ENCODE measurements at regions not wholly inside any gene's neighbourhood (a gene's known extent, or its start where the extent isn't known, plus 50 kb on each side); places are given as distances from the start of the nearest gene placed in this dataset.

GRCh38 chr4:156663663-156664062 lies 307.9 kb downstream of the PDGFC start:
- H3K4me3 ChIP-seq = no peak overlapping the region
- WGBS, 2 donors = 59 to 64% methylated on average over 1 of the region's 1 CpG
- intact Hi-C loops (cut with DNase I) = no loop called here
- no peak overlapping the region for H3K27ac ChIP-seq
- no peaks in the 10 kb centered on the region for H3K27me3 ChIP-seq
- DNase-seq = no peak
- TF ChIP-seq CTCF (IDR thresholded peaks at IDR 0.05) (no peak), EP300 (IDR thresholded peaks at IDR 0.05) (no peak), POLR2AphosphoS5 (IDR thresholded peaks at IDR 0.05) (no peak), POLR2A (IDR thresholded peaks at IDR 0.05) (no peak)
- no peaks in the 10 kb centered on the region for H3K9me3 ChIP-seq
- peaks cover 0 to 5% (median 0%) of the 10 kb centered on the region in 4 donors for H3K4me1 ChIP-seq
- no peaks in the 10 kb centered on the region for H3K36me3 ChIP-seq

- Histone ChIP-seq H3K9me3 (no peaks in the 10 kb centered on the region), H3K27me3 (no peaks in the 10 kb centered on the region), H3K36me3 (no peaks in the 10 kb centered on the region), H3K4me1 (peaks cover 0 to 5% (median 0%) of the 10 kb centered on the region in 4 donors), H3K4me3 (no peak overlapping the region), H3K27ac (no peak overlapping the region)
- no peak for DNase-seq
- intact Hi-C loops (cut with DNase I) = no loop called here
- no peak for TF ChIP-seq EP300 (IDR thresholded peaks at IDR 0.05)
- TF ChIP-seq CTCF (IDR thresholded peaks at IDR 0.05) = no peak
- no peak for TF ChIP-seq POLR2A (IDR thresholded peaks at IDR 0.05)
- no peak for TF ChIP-seq POLR2AphosphoS5 (IDR thresholded peaks at IDR 0.05)
- 76 to 86% methylated on average over 1 of the region's 1 CpG for WGBS, 2 donors
These were observed 308.7 kb downstream of the PDGFC start for GRCh38 chr4:156662921-156663320.

GRCh38 chr4:156661555-156661954 lies 310.0 kb downstream of the PDGFC start:
- Histone ChIP-seq H3K27me3 (no peaks in the 10 kb centered on the region), H3K36me3 (no peaks in the 10 kb centered on the region), H3K9me3 (no peaks in the 10 kb centered on the region), H3K4me3 (no peak overlapping the region), H3K27ac (no peak overlapping the region), H3K4me1 (peaks cover 0 to 5% (median 0%) of the 10 kb centered on the region in 4 donors)
- TF ChIP-seq POLR2AphosphoS5 (IDR thresholded peaks at IDR 0.05) (no peak), EP300 (IDR thresholded peaks at IDR 0.05) (no peak), POLR2A (IDR thresholded peaks at IDR 0.05) (no peak), CTCF (IDR thresholded peaks at IDR 0.05) (no peak)
- intact Hi-C loops (cut with DNase I) = no loop called here
- 85 to 91% methylated on average over 1 of the region's 1 CpG for WGBS, 2 donors
- DNase-seq = no peak

- Histone ChIP-seq H3K4me3 (no peak overlapping the region), H3K27ac (no peak overlapping the region), H3K9me3 (no peaks in the 10 kb centered on the region), H3K4me1 (peaks cover 0 to 5% (median 0%) of the 10 kb centered on the region in 4 donors), H3K36me3 (no peaks in the 10 kb centered on the region), H3K27me3 (no peaks in the 10 kb centered on the region)
- 81 to 87% methylated on average over 2 of the region's 2 CpGs for WGBS, 2 donors
- intact Hi-C loops (cut with DNase I) = no loop called here
- TF ChIP-seq EP300 (IDR thresholded peaks at IDR 0.05) (no peak), POLR2A (IDR thresholded peaks at IDR 0.05) (no peak)
- no peak for DNase-seq
These were observed 311.1 kb downstream of the PDGFC start for GRCh38 chr4:156660465-156660864.

- H3K36me3 ChIP-seq = no peaks in the 10 kb centered on the region
- TF ChIP-seq POLR2A (IDR thresholded peaks at IDR 0.05) (no peak), POLR2AphosphoS5 (IDR thresholded peaks at IDR 0.05) (no peak), EP300 (IDR thresholded peaks at IDR 0.05) (no peak), CTCF (IDR thresholded peaks at IDR 0.05) (no peak)
- no peak overlapping the region for H3K27ac ChIP-seq
- peaks cover 0 to 5% (median 0%) of the 10 kb centered on the region in 4 donors for H3K4me1 ChIP-seq
- intact Hi-C loops (cut with DNase I) = no loop called here
- H3K9me3 ChIP-seq = no peaks in the 10 kb centered on the region
- H3K27me3 ChIP-seq = no peaks in the 10 kb centered on the region
- H3K4me3 ChIP-seq = no peak overlapping the region
- WGBS, 2 donors = 66 to 84% methylated on average over 3 of the region's 3 CpGs
- DNase-seq = no peak
These were observed 311.6 kb downstream of the PDGFC start for GRCh38 chr4:156659983-156660382.

Measured in sigmoid colon (tissue), 6 donors.